ENCODE measurements at regions not wholly inside any gene's neighbourhood (a gene's known extent, or its start where the extent isn't known, plus 50 kb on each side); places are given as distances from the start of the nearest gene placed in this dataset.

DNA sequence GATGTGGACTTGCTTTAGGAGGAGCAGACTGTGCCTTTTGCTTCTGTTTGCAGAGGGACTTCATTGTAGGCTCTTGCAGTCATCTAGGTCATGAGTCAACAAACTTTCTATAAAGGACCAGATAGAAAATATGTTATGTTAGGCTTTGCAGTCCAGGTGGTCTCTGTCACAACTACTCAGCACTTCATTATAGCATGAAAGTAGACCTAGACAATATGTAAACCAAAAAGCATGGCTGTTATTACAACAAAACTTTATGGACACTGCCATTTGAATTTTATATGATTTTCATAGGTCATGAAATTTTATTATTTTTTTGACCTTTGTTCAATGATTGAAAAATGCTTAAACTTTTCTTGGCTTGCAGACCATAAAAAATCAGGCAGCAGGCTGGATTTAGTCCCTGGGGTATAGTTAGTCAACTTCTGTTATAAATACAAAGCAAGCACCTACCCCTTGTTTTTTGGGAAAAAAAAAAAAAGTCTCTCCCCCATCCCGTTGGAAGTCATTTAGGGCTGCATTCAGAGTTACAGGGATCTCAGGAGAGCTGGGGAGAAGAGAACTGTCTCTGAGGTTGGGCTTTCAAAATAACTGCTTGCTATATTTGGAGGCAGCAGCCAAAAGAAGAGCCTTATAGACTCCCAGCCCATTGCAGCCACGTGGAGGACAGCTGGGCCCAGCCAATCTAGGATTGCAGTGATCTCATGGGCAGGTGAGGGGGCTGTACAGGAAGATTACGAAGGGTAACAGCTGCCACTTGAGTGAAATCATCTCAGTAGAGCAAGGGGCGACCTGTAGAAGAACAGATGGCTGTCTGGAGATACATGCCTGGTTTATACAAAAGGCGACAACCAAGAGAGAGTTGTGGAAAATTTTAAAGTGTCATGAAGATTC is 136.6 kb upstream of the TNC start:
- TF ChIP-seq CTCF (optimal IDR thresholded peaks at IDR 0.05 in 1 of 3, IDR thresholded peaks at IDR 0.05 in 1 of 3, conservative IDR thresholded peaks at IDR 0.05 in 1 of 3; ENCODE audit: extremely low read depth in 1 of 3, insufficient read depth in 2 of 3, low read length in 3 of 3), result no peak
- no peak for TF ChIP-seq EZH2 (IDR thresholded peaks at IDR 0.05; ENCODE audit: low read length)
